D721Med (cell line): ENCODE measurements at regions not wholly inside any gene's neighbourhood (a gene's known extent, or its start where the extent isn't known, plus 50 kb on each side); places are given as distances from the start of the nearest gene placed in this dataset.

ENCODE experiments used
- DNase-seq: peaks from one replicate; pipeline ENCODE4 v3.0.0; 2011; ENCODE audit warnings: low spot score; ENCODE audit not compliant: insufficient read length
- FAIRE-seq: peaks from 2 replicates; lab custom pipeline; 2011; peaks lifted over from hg19 to GRCh38; lab: Jason Lieb, UNC
- TF ChIP-seq, protein P1 (sequence below): IDR thresholded peaks from 2 replicates; pipeline ENCODE4 v1.5.1; 2012; ENCODE audit warnings: mild to moderate bottlenecking, control low read depth; ENCODE audit not compliant: insufficient read depth; ENCODE audit errors: missing control alignments

DNA sequence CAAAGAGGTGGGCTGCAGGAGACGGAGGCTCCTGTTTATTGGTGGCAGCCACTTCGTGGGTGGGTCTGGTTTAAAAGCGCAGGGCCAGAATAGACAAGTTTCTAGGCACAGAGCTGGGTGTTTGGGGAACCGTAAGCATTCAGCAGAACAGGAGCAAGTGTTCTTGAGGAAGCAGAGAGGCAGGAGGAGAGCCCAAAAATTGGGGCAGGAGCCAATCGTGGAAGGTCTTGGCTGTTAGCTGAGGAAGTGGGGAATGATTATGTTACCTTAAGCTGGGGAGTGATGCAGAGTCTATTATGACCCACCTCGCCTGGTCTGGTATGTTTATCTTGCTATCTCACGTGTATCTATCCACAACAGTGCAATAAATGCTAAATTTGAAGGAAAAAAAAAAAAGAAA is 64.3 kb upstream of the ATL2 start:
- DNase-seq, result no peak
- TF ChIP-seq, protein P1, sequence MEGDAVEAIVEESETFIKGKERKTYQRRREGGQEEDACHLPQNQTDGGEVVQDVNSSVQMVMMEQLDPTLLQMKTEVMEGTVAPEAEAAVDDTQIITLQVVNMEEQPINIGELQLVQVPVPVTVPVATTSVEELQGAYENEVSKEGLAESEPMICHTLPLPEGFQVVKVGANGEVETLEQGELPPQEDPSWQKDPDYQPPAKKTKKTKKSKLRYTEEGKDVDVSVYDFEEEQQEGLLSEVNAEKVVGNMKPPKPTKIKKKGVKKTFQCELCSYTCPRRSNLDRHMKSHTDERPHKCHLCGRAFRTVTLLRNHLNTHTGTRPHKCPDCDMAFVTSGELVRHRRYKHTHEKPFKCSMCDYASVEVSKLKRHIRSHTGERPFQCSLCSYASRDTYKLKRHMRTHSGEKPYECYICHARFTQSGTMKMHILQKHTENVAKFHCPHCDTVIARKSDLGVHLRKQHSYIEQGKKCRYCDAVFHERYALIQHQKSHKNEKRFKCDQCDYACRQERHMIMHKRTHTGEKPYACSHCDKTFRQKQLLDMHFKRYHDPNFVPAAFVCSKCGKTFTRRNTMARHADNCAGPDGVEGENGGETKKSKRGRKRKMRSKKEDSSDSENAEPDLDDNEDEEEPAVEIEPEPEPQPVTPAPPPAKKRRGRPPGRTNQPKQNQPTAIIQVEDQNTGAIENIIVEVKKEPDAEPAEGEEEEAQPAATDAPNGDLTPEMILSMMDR, result no peak
- FAIRE-seq, result no peak

DNA sequence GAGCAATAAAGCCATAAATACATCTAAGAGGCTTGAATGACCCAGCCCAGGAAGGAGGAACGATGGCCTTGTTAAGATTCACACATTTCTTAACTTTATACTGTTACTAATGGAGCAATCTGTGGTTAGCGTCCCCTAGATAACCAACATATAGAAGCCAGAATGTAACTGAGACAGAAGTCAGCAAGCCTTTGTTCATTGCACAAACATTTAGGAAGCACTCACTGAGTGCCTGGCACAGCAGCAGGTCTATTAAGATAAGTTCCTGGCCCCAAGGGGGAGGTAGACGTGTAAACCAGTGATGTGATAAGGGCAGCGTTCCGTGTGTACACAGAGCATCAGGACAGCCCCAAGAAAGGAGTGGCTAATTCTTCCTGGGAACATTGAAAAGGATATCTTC is 63.6 kb upstream of the ATL2 start:
- FAIRE-seq, result no peak
- TF ChIP-seq, protein P1, result no peak
- DNase-seq, result no peak

DNA sequence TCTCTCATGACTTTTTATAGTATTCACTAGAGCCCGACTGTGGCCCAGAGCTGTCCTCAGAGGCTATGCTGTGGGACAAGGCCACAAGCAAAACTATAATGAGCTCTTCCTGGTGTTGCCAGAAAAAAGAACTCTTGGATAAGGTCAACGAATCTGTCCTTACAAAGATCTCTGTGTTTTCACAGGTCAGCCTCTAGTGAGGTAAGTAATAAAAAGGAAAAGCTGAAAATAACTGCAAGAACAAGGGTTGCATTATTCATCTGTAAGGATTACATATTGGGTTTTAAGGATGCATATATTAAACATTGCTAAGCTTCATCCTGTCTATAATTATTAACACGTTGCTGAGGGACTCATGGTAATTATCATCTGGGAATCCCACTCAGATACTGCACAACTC is 62.8 kb upstream of the ATL2 start:
- no peak for FAIRE-seq
- TF ChIP-seq, protein P1, result no peak
- no peak for DNase-seq

DNA sequence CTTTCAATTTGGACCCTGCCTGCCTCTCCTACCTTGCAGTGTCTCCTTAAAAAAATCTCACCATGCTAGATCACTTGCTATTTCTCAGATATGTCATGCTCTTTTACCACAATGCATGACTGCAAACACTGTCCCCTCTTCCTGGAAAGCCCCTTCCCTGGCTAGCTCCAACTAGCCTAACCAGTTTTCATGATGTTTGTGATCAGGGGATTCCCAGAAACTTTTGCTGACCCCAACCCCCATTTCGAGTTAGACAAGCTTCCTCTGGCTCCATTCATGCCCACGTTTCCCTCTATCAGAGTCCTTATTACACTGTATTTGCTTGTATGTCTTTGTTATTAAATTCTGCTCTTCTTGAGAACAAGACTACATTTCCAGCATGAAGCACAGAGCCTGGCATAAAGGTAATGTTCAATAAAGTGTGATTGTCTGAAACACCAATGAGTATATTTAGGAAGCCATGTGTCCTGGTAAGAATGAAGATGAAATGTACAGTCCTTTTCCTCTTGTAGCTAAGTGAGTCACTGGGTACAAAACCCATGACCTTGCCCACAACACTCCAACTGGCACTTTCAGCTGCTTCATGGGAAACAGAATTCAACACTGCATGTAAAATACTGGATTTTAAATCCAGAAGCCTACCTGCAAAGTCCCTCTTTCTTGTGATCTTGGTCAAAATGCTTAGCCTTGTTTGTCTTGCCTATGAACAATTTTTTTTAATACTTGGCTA is 62.0 kb upstream of the ATL2 start:
- no peak for FAIRE-seq
- TF ChIP-seq, protein P1, result no peak
- DNase-seq, result no peak

DNA sequence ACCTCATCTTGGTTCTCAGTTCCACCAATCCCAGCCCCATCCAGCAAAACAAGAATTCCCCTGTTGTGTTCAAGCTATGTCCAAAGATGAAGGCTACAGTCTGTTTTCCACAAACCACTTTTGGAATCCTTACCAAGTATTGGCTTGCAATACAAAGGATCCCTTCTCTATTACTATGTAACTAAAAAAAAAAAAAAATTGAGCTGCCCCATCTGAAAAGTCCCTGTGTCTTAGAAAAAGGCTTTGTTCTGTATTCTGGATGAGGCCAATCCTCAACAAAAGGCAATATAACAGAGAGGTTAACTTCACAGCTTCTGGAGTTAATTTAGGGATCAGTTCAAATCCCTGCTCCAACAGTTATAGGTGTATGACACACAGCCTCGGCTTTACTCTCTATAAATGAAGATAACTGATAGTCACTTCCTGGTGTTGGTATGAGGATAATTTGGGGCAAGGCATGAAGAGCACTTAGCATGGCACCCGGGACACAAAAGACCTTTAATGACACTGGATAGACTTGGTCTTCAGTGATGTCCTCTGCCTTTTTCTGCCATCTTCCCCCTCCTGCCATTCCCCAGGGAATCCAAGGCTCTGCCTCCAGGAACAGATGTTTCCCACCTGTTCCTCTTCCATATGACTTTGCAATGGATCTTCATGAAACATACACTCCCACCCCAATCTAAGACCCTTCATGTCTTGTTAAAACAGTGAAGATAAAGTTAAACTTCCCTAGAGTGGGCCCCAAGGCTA is 61.2 kb upstream of the ATL2 start:
- FAIRE-seq, result no peak
- TF ChIP-seq, protein P1, result no peak
- no peak for DNase-seq

DNA sequence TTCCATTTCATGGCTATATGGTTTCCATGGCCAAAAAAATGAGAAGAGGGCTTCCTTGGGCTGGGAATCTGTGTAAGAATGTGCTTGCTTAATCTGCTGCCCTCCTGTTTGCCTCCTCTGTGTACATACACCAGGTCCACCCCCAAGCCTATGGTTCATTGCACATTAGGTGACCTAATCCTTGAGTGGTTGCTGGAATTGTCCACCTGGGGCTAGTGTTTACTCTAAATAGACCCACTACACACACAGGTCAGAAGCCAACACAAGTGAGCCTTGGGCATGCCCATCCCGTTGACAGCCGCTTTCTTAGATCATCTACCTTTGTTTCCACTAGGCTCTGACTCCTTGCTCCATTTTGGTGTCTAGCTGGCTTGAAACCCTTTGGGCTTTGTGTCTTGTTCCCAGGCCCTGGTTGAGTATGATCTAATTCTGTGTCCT is 59.2 kb upstream of the ATL2 start:
- DNase-seq, result no peak
- FAIRE-seq, result no peak
- TF ChIP-seq, protein P1, result no peak

DNA sequence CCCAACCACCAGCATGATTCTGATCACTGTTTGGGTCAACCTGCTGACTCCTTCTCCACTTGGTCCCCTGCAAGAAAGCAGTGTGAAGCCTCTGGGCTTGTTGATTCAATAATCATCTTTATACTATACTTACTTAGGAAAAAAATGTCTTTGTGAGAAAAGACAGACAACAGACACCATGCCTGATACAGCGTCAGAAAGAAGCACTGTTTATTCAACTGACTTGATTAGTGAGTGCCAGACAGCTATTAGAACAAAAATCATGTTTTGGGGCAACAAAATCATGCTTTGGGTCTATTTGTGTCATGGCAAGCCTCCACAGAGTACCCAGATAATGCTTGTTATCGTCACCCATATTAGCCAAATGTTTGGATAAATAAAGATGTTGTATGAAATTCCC is 58.7 kb upstream of the ATL2 start:
- DNase-seq, result no peak
- no peak for FAIRE-seq
- TF ChIP-seq, protein P1, result no peak
